Endothelial cell of umbilical vein (primary cell): ENCODE measurements at regions not wholly inside any gene's neighbourhood (a gene's known extent, or its start where the extent isn't known, plus 50 kb on each side); places are given as distances from the start of the nearest gene placed in this dataset.

Experiments used
- BruUV-seq: library from RNA; stranded (reverse); fragments of 400-500 nt; replicated peaks from 2 replicates; lab custom pipeline; 2021; lab: Mats Ljungman, UMichigan
- CTCF ChIA-PET: fragments of 300-600, 350-600 bp; sonication (Branson Sonifier 250); formaldehyde crosslinking; loops from one replicate; lab custom pipeline; 2021; ENCODE audit warnings: antibody characterized with exemption, inconsistent platforms; lab: Charles Lee
- POLR2A ChIA-PET: fragments of 300-600, 350-600 bp; sonication (Branson Sonifier 250); formaldehyde crosslinking; loops from one replicate; lab custom pipeline; 2021; ENCODE audit warnings: antibody characterized with exemption, inconsistent platforms; lab: Charles Lee
- DNase-seq: peaks from one replicate; pipeline ENCODE4 v3.0.0-alpha.2; 2011; ENCODE audit warnings: low read depth, low spot score
- FAIRE-seq: peaks from 2 replicates; lab custom pipeline; 2011; peaks lifted over from hg19 to GRCh38; lab: Jason Lieb, UNC
- H2AFZ ChIP-seq: 2 replicates; pipeline ENCODE4 v1.6.0; 2012; ENCODE audit warnings: low read depth, low read length, control low read depth, inconsistent platforms
- H3K27ac ChIP-seq: 2 replicates; pipeline ENCODE4 v1.5.1; 2011; ENCODE audit warnings: low read depth, mild to moderate bottlenecking, control low read depth, low read length, moderate library complexity; ENCODE audit not compliant: insufficient read depth
- H3K27me3 ChIP-seq, 2 experiments: 2 replicates each; pipeline versions ENCODE4 v1.6.0 to v1.6.1; 2011; ENCODE audit warnings: low read length in 2 of 2, mixed read lengths in 1 of 2; ENCODE audit not compliant: control insufficient read depth in 2 of 2, insufficient read depth in 2 of 2
- H3K36me3 ChIP-seq, 2 experiments: 2 replicates in 1 of 2; 3 replicates in 1 of 2; pipeline ENCODE4 v1.5.1; 2011; ENCODE audit warnings: low read length in 2 of 2, mild to moderate bottlenecking in 1 of 2, moderate library complexity in 1 of 2; ENCODE audit not compliant: control insufficient read depth in 2 of 2, insufficient read depth in 2 of 2; ENCODE audit errors: extremely low read depth in 1 of 2
- H3K4me1 ChIP-seq: 3 replicates; pipeline ENCODE4 v1.5.1; 2011; ENCODE audit warnings: mild to moderate bottlenecking, low read length; ENCODE audit not compliant: control insufficient read depth, insufficient read depth; ENCODE audit errors: extremely low read depth
- H3K4me2 ChIP-seq: 2 replicates; pipeline ENCODE4 v1.6.1; 2011; ENCODE audit warnings: low read length, control low read depth, mixed read lengths; ENCODE audit not compliant: insufficient read depth
- H3K4me3 ChIP-seq, 3 experiments: fragments of 200-600 bp in 1 of 3; sonication (generic), shearing (Covaris generic) in 1 of 3; replicated peaks in 1 of 3; 2 replicates each; pipeline ENCODE4 v1.5.1; 2011 to 2016; ENCODE audit warnings: control low read depth in 3 of 3, low read length in 3 of 3, mild to moderate bottlenecking in 2 of 3, inconsistent platforms in 1 of 3, low read depth in 1 of 3, moderate library complexity in 1 of 3; ENCODE audit not compliant: insufficient read depth in 1 of 3
- H3K79me2 ChIP-seq: 2 replicates; pipeline ENCODE4 v1.6.0; 2012; ENCODE audit warnings: low read length, inconsistent platforms; ENCODE audit not compliant: control insufficient read depth, insufficient read depth
- H3K9ac ChIP-seq: replicated peaks from 2 replicates; pipeline ENCODE3; 2011; ENCODE audit warnings: low read length, control low read depth; ENCODE audit not compliant: insufficient read depth; ENCODE audit errors: extremely low read depth
- H3K9me1 ChIP-seq: replicated peaks from 3 replicates; pipeline ENCODE4 v1.6.0; 2011; ENCODE audit warnings: mild to moderate bottlenecking, low read length; ENCODE audit not compliant: control insufficient read depth, insufficient read depth; ENCODE audit errors: extremely low read depth
- H3K9me3 ChIP-seq: replicated peaks from 2 replicates; pipeline ENCODE4 v1.5.1; 2012; ENCODE audit warnings: low read length, inconsistent platforms; ENCODE audit not compliant: control insufficient read depth, insufficient read depth
- H4K20me1 ChIP-seq: replicated peaks from 2 replicates; pipeline ENCODE3; 2011; ENCODE audit warnings: mild to moderate bottlenecking, low read length; ENCODE audit not compliant: control insufficient read depth, insufficient read depth; ENCODE audit errors: extremely low read depth
- CTCF ChIP-seq, 2 donors: IDR thresholded peaks; 1 replicate in 1 of 2; 2 replicates in 1 of 2; pipeline ENCODE4 v1.5.1; 2011; ENCODE audit warnings: low read length in 2 of 2, mild to moderate bottlenecking in 2 of 2, moderate library complexity in 2 of 2, control low read depth in 1 of 2, inconsistent platforms in 1 of 2, low read depth in 1 of 2; ENCODE audit not compliant: insufficient read depth in 1 of 2; ENCODE audit errors: extremely low read depth in 1 of 2
- EZH2 ChIP-seq: IDR thresholded peaks from 2 replicates; pipeline ENCODE4 v1.6.1; 2012; ENCODE audit warnings: borderline replicate concordance, low read depth, mild to moderate bottlenecking, moderate library complexity, low read length, inconsistent platforms; ENCODE audit not compliant: severe bottlenecking
- FOS ChIP-seq: IDR thresholded peaks from 2 replicates; pipeline ENCODE4 v1.6.1; 2011; ENCODE audit warnings: mild to moderate bottlenecking, low read length, moderate library complexity, borderline replicate concordance; ENCODE audit not compliant: insufficient read depth
- GATA2 ChIP-seq: IDR thresholded peaks from 2 replicates; pipeline ENCODE4 v1.7.0; 2011; ENCODE audit warnings: low read depth, mild to moderate bottlenecking, moderate library complexity, mixed read lengths, low read length; ENCODE audit not compliant: insufficient read length, insufficient read depth
- JUN ChIP-seq: IDR thresholded peaks from 2 replicates; pipeline ENCODE4 v1.6.1; 2011; ENCODE audit warnings: borderline replicate concordance, low read depth; ENCODE audit not compliant: insufficient read length, insufficient read depth
- MAX ChIP-seq: IDR thresholded peaks from 2 replicates; pipeline ENCODE4 v1.6.1; 2011; ENCODE audit not compliant: insufficient read depth, insufficient read length
- MYC ChIP-seq: IDR thresholded peaks from one replicate; pipeline ENCODE4 v1.6.1; 2011; ENCODE audit warnings: mild to moderate bottlenecking, low read depth, low read length
- POLR2A ChIP-seq: IDR thresholded peaks from 2 replicates; pipeline ENCODE4 v1.6.1; 2012; ENCODE audit warnings: low read depth, mild to moderate bottlenecking, control low read depth, low read length
- POLR2AphosphoS5 ChIP-seq: IDR thresholded peaks from 2 replicates; pipeline ENCODE4 v1.6.1; 2012; ENCODE audit warnings: low read depth, mild to moderate bottlenecking, control low read depth, low read length, moderate library complexity; ENCODE audit not compliant: insufficient read depth
- dilution Hi-C: fragments of 300-500 bp; cut with MboI; formaldehyde crosslinking; loops from one replicate; pipeline ENCODE4 v1.15.0; 2019; ENCODE audit warnings: low sequenced_read_pairs; ENCODE audit not compliant: extremely low pct_ligation_motif_present
- intact Hi-C: fragments of 100-400 bp; cut with micrococcal nuclease; formaldehyde crosslinking; loops from one replicate; pipeline ENCODE4 v1.10.0; 2022

- no peaks in the 10 kb centered on the region for H3K4me1 ChIP-seq
- dilution Hi-C loops (no loop called here), intact Hi-C loops (no loop called here)
- no peak overlapping the region for H2AFZ ChIP-seq
- H3K4me2 ChIP-seq: no peak overlapping the region
- peaks cover 9% of the 10 kb centered on the region for H3K9me3 ChIP-seq
- TF ChIP-seq MYC: no peak
- TF ChIP-seq CTCF (IDR thresholded peaks at IDR 0.05; ENCODE audit: extremely low read depth in 1 of 2, insufficient read depth in 1 of 2, low read depth in 1 of 2, low read length in 2 of 2): no peak
- no peak overlapping the region for H3K9ac ChIP-seq
- no peaks in the 10 kb centered on the region for H3K9me1 ChIP-seq
- POLR2A ChIA-PET: no interaction called here
- no peak overlapping the region for H3K27ac ChIP-seq
- H3K79me2 ChIP-seq: no peaks in the 10 kb centered on the region
- no peaks in the 10 kb centered on the region for H3K36me3 ChIP-seq
- H3K4me3 ChIP-seq: no peak overlapping the region
- no peaks in the 10 kb centered on the region for H3K27me3 ChIP-seq
- BruUV-seq: no TSS peak
- no peaks in the 10 kb centered on the region for H4K20me1 ChIP-seq
- FAIRE-seq: no peak
- CTCF ChIA-PET: no interaction called here
- DNase-seq: no peak
Observed at GRCh38 chr6:40185486-40185885, 251.2 kb upstream of the MOCS1 start.

- dilution Hi-C loops (no loop called here), intact Hi-C loops (no loop called here)
- DNase-seq (no peak), FAIRE-seq (no peak)
- TF ChIP-seq FOS: no peak
- no peak for TF ChIP-seq EZH2
- no peak for TF ChIP-seq CTCF (IDR thresholded peaks at IDR 0.05; ENCODE audit: extremely low read depth in 1 of 2, insufficient read depth in 1 of 2, low read depth in 1 of 2, low read length in 2 of 2)
- no peak for TF ChIP-seq MAX
- TF ChIP-seq JUN: no peak
- TF ChIP-seq MYC: no peak
- TF ChIP-seq GATA2: no peak
- TF ChIP-seq POLR2A: no peak
- no peak for TF ChIP-seq POLR2AphosphoS5
- Histone ChIP-seq H3K4me3 (no peak overlapping the region), H3K9me3 (peaks cover 5% of the 10 kb centered on the region), H3K27me3 (no peaks in the 10 kb centered on the region), H3K4me2 (no peak overlapping the region), H4K20me1 (no peaks in the 10 kb centered on the region), H3K9ac (no peak overlapping the region), H3K4me1 (no peaks in the 10 kb centered on the region), H3K79me2 (no peaks in the 10 kb centered on the region), H3K27ac (no peak overlapping the region), H3K9me1 (no peaks in the 10 kb centered on the region), H2AFZ (no peak overlapping the region), H3K36me3 (no peaks in the 10 kb centered on the region)
- CTCF ChIA-PET: no interaction called here
- POLR2A ChIA-PET: no interaction called here
- BruUV-seq: no TSS peak
Observed at GRCh38 chr6:40183902-40184301, 249.6 kb upstream of the MOCS1 start.
